ENCODE measurements at regions not wholly inside any gene's neighbourhood (a gene's known extent, or its start where the extent isn't known, plus 50 kb on each side); places are given as distances from the start of the nearest gene placed in this dataset.
"Not testable (repeated sequence)": the region's sequence is repeated elsewhere in the genome, so short reads cannot be mapped to it uniquely, and the experiment has no call there.

DNA sequence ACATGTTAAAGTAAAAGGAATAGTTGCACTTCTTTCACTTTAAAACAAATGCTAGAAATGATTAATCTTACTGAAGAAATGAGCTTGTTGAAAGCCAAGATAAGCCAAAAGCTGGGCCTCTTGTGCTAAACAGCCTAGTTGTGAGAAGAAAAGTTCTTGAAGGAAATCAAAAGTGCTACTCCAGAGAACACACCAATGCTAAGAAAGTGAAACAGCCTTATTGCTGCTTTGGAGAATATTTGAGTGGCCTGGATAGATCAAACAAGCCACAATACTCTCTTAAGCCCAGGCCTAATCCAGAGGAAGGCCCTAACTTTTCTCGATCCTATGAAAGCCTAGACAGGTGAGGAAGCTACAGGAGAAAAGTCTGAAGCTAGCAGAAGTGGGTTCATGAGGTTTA is 967.9 kb upstream of the INTU start:
- Histone ChIP-seq H3K4me3 (no peak overlapping the region), H3K27ac (no peak overlapping the region), H3K27me3 (no peaks in the 10 kb centered on the region), H3K4me1 (no peaks in the 10 kb centered on the region), H3K9me3 (no peaks in the 10 kb centered on the region), H3K36me3 (no peaks in the 10 kb centered on the region)
- DNase-seq: no peak
- WGBS, 2 donors: 90 to 93% methylated on average over 1 of the region's 1 CpG
- intact Hi-C loops (cut with DNase I): no loop called here
- TF ChIP-seq CTCF (IDR thresholded peaks at IDR 0.05) (no peak), EP300 (IDR thresholded peaks at IDR 0.05) (no peak), POLR2AphosphoS5 (IDR thresholded peaks at IDR 0.05) (no peak), POLR2A (IDR thresholded peaks at IDR 0.05) (no peak)

DNA sequence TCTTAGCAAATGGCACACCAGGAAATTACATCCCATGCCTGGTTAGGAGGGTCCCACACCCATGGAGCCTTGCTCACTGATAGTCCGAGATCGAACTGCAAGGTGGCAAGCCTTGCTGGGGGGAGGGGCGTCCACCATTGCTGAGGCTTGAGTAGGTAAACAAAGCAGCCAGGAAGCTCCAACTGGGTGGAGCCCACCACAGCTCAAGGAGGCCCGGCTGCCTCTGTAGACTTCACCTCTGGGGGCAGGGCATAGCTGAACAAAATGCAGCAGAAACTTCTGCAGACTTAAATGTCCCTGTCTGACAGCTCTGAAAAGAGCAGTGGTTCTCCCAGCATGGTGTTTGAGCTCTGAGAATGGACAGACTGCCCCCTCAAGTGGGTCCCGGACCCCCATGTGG is 962.7 kb upstream of the INTU start:
- H3K27me3 ChIP-seq; H3K36me3 ChIP-seq; DNase-seq; H3K9me3 ChIP-seq; H3K4me3 ChIP-seq; H3K4me1 ChIP-seq; H3K27ac ChIP-seq; intact Hi-C loops (cut with DNase I): not testable (repeated sequence)
- 78 to 87% methylated on average over 5 of the region's 5 CpGs for WGBS, 2 donors

DNA sequence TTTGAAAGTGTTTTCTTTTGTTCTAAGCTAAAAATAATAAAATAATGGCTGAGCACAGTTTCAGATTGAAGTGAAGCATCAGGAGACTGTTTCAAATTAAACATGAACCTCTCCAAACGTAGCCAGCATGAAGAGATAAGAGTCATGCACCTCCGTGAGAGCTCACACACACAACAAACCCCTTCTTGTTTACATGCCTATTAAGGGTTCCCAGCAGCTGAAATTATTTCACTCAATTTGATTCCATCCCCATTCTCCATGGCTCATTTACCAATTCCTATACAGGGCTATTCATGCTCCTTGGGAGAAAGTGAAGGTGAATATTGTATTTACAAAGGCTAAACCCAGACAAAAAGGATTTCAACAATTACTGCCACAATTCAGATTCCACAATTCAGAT is 954.1 kb upstream of the INTU start:
- no peaks in the 10 kb centered on the region for H3K9me3 ChIP-seq
- DNase-seq: no peak
- H3K27ac ChIP-seq: no peak overlapping the region
- no peaks in the 10 kb centered on the region for H3K36me3 ChIP-seq
- H3K27me3 ChIP-seq: no peaks in the 10 kb centered on the region
- intact Hi-C loops (cut with DNase I): no loop called here
- no peaks in the 10 kb centered on the region for H3K4me1 ChIP-seq
- WGBS, 2 donors: 30 to 72% methylated on average over 2 of the region's 2 CpGs
- TF ChIP-seq POLR2A (IDR thresholded peaks at IDR 0.05): no peak
- no peak for TF ChIP-seq CTCF (IDR thresholded peaks at IDR 0.05)
- TF ChIP-seq EP300 (IDR thresholded peaks at IDR 0.05): no peak
- no peak for TF ChIP-seq POLR2AphosphoS5 (IDR thresholded peaks at IDR 0.05)
- no peak overlapping the region for H3K4me3 ChIP-seq

DNA sequence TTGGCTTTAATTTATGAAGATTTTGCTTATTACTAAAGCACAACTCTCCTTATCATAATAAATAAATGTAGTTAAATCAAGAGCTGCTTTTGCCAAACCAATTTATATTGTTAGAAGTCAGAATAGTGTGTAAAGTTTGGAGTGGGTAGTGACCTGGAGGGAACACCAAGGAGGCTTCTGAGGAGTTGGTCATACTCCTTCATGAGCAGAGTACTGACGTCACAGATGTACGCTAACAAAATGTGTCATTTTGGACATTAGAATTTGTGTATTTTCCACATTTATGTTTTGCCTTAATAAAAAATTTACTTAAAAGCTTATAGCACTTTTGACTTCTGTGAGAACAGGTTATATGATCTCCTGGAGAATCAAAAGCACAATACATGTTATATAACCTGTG is 953.5 kb upstream of the INTU start:
- no peaks in the 10 kb centered on the region for H3K36me3 ChIP-seq
- H3K4me1 ChIP-seq: no peaks in the 10 kb centered on the region
- no peak for DNase-seq
- intact Hi-C loops (cut with DNase I): no loop called here
- 68 to 73% methylated on average over 2 of the region's 2 CpGs for WGBS, 2 donors
- TF ChIP-seq CTCF (IDR thresholded peaks at IDR 0.05) (no peak), POLR2AphosphoS5 (IDR thresholded peaks at IDR 0.05) (no peak), EP300 (IDR thresholded peaks at IDR 0.05) (no peak), POLR2A (IDR thresholded peaks at IDR 0.05) (no peak)
- H3K27ac ChIP-seq: no peak overlapping the region
- H3K4me3 ChIP-seq: no peak overlapping the region
- H3K27me3 ChIP-seq: no peaks in the 10 kb centered on the region
- H3K9me3 ChIP-seq: no peaks in the 10 kb centered on the region

DNA sequence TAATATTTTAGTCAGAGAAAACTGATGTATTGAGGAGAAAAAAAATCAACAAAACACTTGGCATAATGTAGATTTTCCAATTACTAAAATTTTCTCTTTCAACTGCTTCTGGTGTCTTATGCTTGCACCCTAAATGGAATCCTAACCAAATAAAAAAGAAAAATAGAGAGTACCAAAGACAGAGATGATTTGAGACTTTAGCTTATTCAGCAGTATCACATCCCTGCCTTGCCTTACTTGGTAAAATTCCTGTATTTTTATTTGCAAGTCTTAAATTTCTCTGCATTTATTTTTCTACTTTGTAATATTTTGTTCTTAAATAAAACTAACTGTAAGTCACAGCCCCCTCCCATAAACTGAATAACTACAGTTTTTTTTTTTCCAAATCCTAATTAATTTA is 950.5 kb upstream of the INTU start:
- Histone ChIP-seq H3K36me3 (no peaks in the 10 kb centered on the region), H3K27ac (no peak overlapping the region), H3K4me1 (no peaks in the 10 kb centered on the region), H3K4me3 (no peak overlapping the region), H3K27me3 (no peaks in the 10 kb centered on the region), H3K9me3 (no peaks in the 10 kb centered on the region)
- TF ChIP-seq CTCF (IDR thresholded peaks at IDR 0.05) (no peak), POLR2A (IDR thresholded peaks at IDR 0.05) (no peak)
- intact Hi-C loops (cut with DNase I): no loop called here
- no peak for DNase-seq
